HG03175 (cell line): ENCODE measurements at regions not wholly inside any gene's neighbourhood (a gene's known extent, or its start where the extent isn't known, plus 50 kb on each side); places are given as distances from the start of the nearest gene placed in this dataset.

Experiments
- ATAC-seq: cut with Tn5 transposase; IDR thresholded peaks from one replicate; pipeline ENCODE4 v1.9.1; 2021; ENCODE audit warnings: mild to moderate bottlenecking, moderate library complexity; ENCODE audit not compliant: unreplicated experiment

DNA sequence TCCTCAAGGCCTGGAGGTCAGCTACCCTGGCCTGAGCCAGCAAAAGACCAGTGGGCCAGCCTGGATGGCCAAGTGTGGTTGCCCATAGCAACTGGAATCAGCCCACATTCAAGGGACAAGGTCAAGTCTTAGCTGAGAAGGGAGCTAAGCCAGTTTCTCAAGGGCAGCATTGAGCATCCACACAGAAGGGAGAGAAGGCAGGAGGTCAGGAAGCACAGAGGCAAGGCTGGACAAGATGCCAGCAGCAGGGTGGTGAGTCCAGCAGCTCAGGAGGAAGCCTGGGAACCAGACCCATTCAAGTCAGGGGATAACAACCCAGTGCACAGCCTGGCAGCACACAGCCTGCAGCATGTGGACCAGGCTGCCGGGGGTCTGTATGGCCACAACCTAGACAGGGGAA, 54.0 kb upstream of the ZMIZ1 start:
- no peak for ATAC-seq

DNA sequence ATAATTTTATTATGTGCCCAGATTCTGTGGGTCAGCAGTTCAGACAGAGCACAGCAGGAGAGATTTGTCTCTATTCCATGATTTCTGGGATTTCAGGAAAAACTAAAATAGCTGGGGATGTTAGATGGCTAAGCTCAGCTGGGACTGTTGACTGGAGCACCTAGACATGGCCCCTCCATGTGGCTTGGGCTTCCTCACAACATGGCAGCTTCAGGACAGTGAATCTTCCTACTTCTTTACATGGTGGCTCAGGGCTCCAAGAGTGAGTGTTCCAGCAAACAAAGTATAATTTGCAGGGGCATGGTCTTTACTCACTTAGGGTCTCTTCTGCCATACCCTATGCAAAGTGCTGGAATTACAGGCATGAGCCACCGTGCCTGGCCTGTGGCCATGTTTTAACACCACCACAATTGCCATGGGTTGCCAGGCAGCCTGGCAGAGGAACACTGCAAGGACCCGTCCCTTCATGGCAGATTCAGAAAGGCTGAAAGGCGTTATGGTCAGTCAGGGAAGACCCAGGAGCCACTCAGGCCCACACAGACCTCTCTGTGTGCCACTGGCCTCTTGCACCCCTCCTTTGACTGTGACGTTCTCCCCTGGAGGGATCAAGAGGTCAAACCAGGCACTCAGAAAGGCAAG, 50.8 kb upstream of the ZMIZ1 start:
- ATAC-seq = no peak

DNA sequence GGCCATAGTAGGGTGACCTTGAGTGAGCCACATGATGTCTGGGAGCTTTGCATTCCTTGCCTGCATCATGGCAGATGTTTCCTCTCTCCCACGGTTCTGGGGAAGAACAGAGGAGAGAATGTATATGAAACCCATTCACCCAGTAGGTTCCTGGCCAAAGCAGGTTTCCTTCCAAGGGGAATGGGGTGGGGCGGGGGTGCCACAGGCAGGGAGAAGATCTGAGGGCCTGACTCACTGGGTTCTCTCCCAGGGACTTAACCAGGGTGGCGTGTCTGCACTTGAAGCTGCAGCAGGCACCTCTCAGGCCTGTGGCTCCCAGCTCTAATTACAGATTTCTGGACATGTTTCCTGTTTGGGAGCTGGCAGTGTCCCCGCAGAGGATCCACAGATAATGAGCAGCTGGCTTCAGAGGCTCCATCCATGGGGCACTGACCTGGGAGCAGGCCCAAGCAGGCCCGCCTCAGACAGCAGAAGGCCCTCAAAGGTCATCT, 50.2 kb upstream of the ZMIZ1 start:
- ATAC-seq = no peak
